ENCODE measurements at regions not wholly inside any gene's neighbourhood (a gene's known extent, or its start where the extent isn't known, plus 50 kb on each side); places are given as distances from the start of the nearest gene placed in this dataset.

- Histone ChIP-seq H3K36me3 (ENCODE audit: control insufficient read depth in 2 of 2, extremely low read depth in 1 of 2, insufficient read depth in 1 of 2, low read length in 1 of 2) (no peaks in the 10 kb centered on the region), H3K4me1 (ENCODE audit: control insufficient read depth in 1 of 2, extremely low read depth in 1 of 2, insufficient read depth in 2 of 2, low read length in 2 of 2) (no peaks in the 10 kb centered on the region), H3K9me3 (no peaks in the 10 kb centered on the region), H3K4me3 (ENCODE audit: control insufficient read depth in 1 of 2, extremely low read depth in 1 of 2, low read length in 1 of 2) (no peak overlapping the region), H3K27me3 (replicated peaks in 1 of 2; ENCODE audit: control insufficient read depth in 2 of 2, extremely low read depth in 1 of 2, insufficient read depth in 2 of 2, low read length in 1 of 2) (no peaks in the 10 kb centered on the region), H3K27ac (ENCODE audit: low read length) (no peak overlapping the region)
- CTCF ChIA-PET, result no interaction called here
- no peaks in the 10 kb centered on the region for H3K4me1 Mint-ChIP-seq
- no peak overlapping the region for H3K4me3 Mint-ChIP-seq
- 83% methylated on average over 1 of the region's 3 CpGs for WGBS (ENCODE audit: insufficient coverage)
- POLR2A ChIA-PET, result no interaction called here
- no peaks in the 10 kb centered on the region for H3K36me3 Mint-ChIP-seq
- H3K27ac Mint-ChIP-seq, result no peak overlapping the region
- H3K9me3 Mint-ChIP-seq, result peaks cover under 1 to 19% (median 3%) of the 10 kb centered on the region in 3 donors
- DNase-seq (no peak), ATAC-seq (replicated peaks in 1 of 4) (no peak)
- H3K27me3 Mint-ChIP-seq, result no peaks in the 10 kb centered on the region
These were observed 1239.0 kb downstream of the SLC16A7 start for GRCh38 chr12:60834806-60835205.

GRCh38 chr12:60836651-60837050 lies 1240.8 kb downstream of the SLC16A7 start:
- Histone ChIP-seq H3K9me3 (no peaks in the 10 kb centered on the region), H3K36me3 (ENCODE audit: control insufficient read depth in 2 of 2, extremely low read depth in 1 of 2, insufficient read depth in 1 of 2, low read length in 1 of 2) (no peaks in the 10 kb centered on the region), H3K27me3 (replicated peaks in 1 of 2; ENCODE audit: control insufficient read depth in 2 of 2, extremely low read depth in 1 of 2, insufficient read depth in 2 of 2, low read length in 1 of 2) (no peaks in the 10 kb centered on the region), H3K4me3 (ENCODE audit: control insufficient read depth in 1 of 2, extremely low read depth in 1 of 2, low read length in 1 of 2) (no peak overlapping the region), H3K27ac (ENCODE audit: low read length) (no peak overlapping the region), H3K4me1 (ENCODE audit: control insufficient read depth in 1 of 2, extremely low read depth in 1 of 2, insufficient read depth in 2 of 2, low read length in 2 of 2) (no peaks in the 10 kb centered on the region)
- Mint-ChIP-seq H3K36me3 (no peaks in the 10 kb centered on the region), H3K9me3 (peaks cover 3 to 19% (median 4%) of the 10 kb centered on the region in 3 donors), H3K4me1 (no peaks in the 10 kb centered on the region), H3K27me3 (no peaks in the 10 kb centered on the region), H3K4me3 (no peak overlapping the region), H3K27ac (no peak overlapping the region)
- WGBS (ENCODE audit: insufficient coverage), result no CpG with 5 or more reads among the region's 1 CpG
- DNase-seq (no peak), ATAC-seq (replicated peaks in 1 of 4) (no peak)
- CTCF ChIA-PET, result interaction anchor here in 1 of 2 donors (0.6 kb wide), 1 partner anchor 222 kb away, joined by 4 read pairs; no protein-coding TSS in a partner anchor
- POLR2A ChIA-PET, result no interaction called here

- no peaks in the 10 kb centered on the region for H3K27me3 ChIP-seq (replicated peaks in 1 of 2; ENCODE audit: control insufficient read depth in 2 of 2, extremely low read depth in 1 of 2, insufficient read depth in 2 of 2, low read length in 1 of 2)
- no peak overlapping the region for H3K4me3 Mint-ChIP-seq
- H3K36me3 Mint-ChIP-seq, result no peaks in the 10 kb centered on the region
- no peaks in the 10 kb centered on the region for H3K27me3 Mint-ChIP-seq
- DNase-seq (no peak), ATAC-seq (replicated peaks in 1 of 4) (no peak)
- no peak overlapping the region for H3K4me3 ChIP-seq (ENCODE audit: control insufficient read depth in 1 of 2, extremely low read depth in 1 of 2, low read length in 1 of 2)
- no peaks in the 10 kb centered on the region for H3K9me3 ChIP-seq
- CTCF ChIA-PET, result no interaction called here
- POLR2A ChIA-PET, result no interaction called here
- no peaks in the 10 kb centered on the region for H3K4me1 ChIP-seq (ENCODE audit: control insufficient read depth in 1 of 2, extremely low read depth in 1 of 2, insufficient read depth in 2 of 2, low read length in 2 of 2)
- peaks cover under 1 to 4% (median under 1%) of the 10 kb centered on the region in 3 donors for H3K9me3 Mint-ChIP-seq
- H3K27ac ChIP-seq (ENCODE audit: low read length), result no peak overlapping the region
- H3K27ac Mint-ChIP-seq, result no peak overlapping the region
- H3K4me1 Mint-ChIP-seq, result no peaks in the 10 kb centered on the region
- H3K36me3 ChIP-seq (ENCODE audit: control insufficient read depth in 2 of 2, extremely low read depth in 1 of 2, insufficient read depth in 1 of 2, low read length in 1 of 2), result no peaks in the 10 kb centered on the region
- WGBS (ENCODE audit: insufficient coverage), result no CpG with 5 or more reads among the region's 2 CpGs
These were observed 1246.4 kb downstream of the SLC16A7 start for GRCh38 chr12:60842181-60842580.

DNA sequence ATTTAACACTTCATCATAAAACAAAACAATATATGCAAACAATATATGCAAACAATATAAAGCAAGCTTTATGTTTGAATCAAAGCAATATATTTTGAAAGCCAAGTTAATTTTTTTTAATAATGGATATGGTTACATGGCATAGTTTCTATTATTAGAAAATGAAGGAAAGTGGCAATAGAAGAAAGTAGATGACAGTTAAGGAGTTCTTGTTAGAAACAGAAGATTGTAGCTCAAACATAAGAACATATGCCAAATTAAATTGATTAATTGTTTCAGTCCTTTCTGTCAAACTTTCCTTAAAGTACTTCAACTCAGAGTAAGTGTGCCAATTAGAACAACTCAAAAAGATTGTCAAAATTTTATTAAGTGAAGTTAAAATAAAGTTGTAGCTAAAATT lies 1248.3 kb downstream of the SLC16A7 start:
- Mint-ChIP-seq H3K4me1 (no peaks in the 10 kb centered on the region), H3K27ac (no peak overlapping the region), H3K36me3 (no peaks in the 10 kb centered on the region), H3K4me3 (no peak overlapping the region), H3K9me3 (peaks cover 0 to 7% (median 4%) of the 10 kb centered on the region in 3 donors), H3K27me3 (no peaks in the 10 kb centered on the region)
- Histone ChIP-seq H3K36me3 (ENCODE audit: control insufficient read depth in 2 of 2, extremely low read depth in 1 of 2, insufficient read depth in 1 of 2, low read length in 1 of 2) (no peaks in the 10 kb centered on the region), H3K9me3 (no peaks in the 10 kb centered on the region), H3K4me3 (ENCODE audit: control insufficient read depth in 1 of 2, extremely low read depth in 1 of 2, low read length in 1 of 2) (no peak overlapping the region), H3K4me1 (ENCODE audit: control insufficient read depth in 1 of 2, extremely low read depth in 1 of 2, insufficient read depth in 2 of 2, low read length in 2 of 2) (no peaks in the 10 kb centered on the region), H3K27me3 (replicated peaks in 1 of 2; ENCODE audit: control insufficient read depth in 2 of 2, extremely low read depth in 1 of 2, insufficient read depth in 2 of 2, low read length in 1 of 2) (no peaks in the 10 kb centered on the region), H3K27ac (ENCODE audit: low read length) (no peak overlapping the region)
- ChIA-PET POLR2A (no interaction called here), CTCF (no interaction called here)
- no peak for ATAC-seq (replicated peaks in 1 of 4)
- no peak for DNase-seq

DNA sequence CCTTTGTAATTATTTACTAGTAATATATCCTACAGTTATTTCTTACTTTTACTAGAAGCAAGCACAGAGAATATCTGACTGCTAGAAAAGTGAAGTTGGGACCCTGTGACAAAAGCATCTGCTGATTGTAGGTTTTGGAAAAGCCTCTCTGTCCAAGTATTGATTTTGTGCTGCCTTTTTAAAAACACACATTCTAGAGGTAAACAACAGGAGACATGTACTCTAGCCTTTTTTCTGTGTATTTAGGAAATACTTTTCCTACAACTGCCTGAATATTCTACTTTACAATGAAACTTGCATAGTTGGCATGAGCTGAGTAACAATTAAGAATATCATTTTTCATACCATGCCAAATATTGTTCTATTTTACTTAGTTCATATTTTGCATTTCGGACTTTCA lies 1249.0 kb downstream of the SLC16A7 start:
- Histone ChIP-seq H3K4me3 (ENCODE audit: control insufficient read depth in 1 of 2, extremely low read depth in 1 of 2, low read length in 1 of 2) (no peak overlapping the region), H3K27me3 (replicated peaks in 1 of 2; ENCODE audit: control insufficient read depth in 2 of 2, extremely low read depth in 1 of 2, insufficient read depth in 2 of 2, low read length in 1 of 2) (no peaks in the 10 kb centered on the region), H3K4me1 (ENCODE audit: control insufficient read depth in 1 of 2, extremely low read depth in 1 of 2, insufficient read depth in 2 of 2, low read length in 2 of 2) (no peaks in the 10 kb centered on the region), H3K36me3 (ENCODE audit: control insufficient read depth in 2 of 2, extremely low read depth in 1 of 2, insufficient read depth in 1 of 2, low read length in 1 of 2) (no peaks in the 10 kb centered on the region), H3K9me3 (no peaks in the 10 kb centered on the region), H3K27ac (ENCODE audit: low read length) (no peak overlapping the region)
- Mint-ChIP-seq H3K27me3 (no peaks in the 10 kb centered on the region), H3K9me3 (peaks cover 1 to 8% (median 5%) of the 10 kb centered on the region in 3 donors), H3K4me3 (no peak overlapping the region), H3K36me3 (no peaks in the 10 kb centered on the region), H3K4me1 (no peaks in the 10 kb centered on the region), H3K27ac (no peak overlapping the region)
- CTCF ChIA-PET, result no interaction called here
- DNase-seq, result no peak
- WGBS (ENCODE audit: insufficient coverage), result no CpG with 5 or more reads among the region's 1 CpG
- POLR2A ChIA-PET, result no interaction called here
- ATAC-seq (replicated peaks in 1 of 4), result no peak

DNA sequence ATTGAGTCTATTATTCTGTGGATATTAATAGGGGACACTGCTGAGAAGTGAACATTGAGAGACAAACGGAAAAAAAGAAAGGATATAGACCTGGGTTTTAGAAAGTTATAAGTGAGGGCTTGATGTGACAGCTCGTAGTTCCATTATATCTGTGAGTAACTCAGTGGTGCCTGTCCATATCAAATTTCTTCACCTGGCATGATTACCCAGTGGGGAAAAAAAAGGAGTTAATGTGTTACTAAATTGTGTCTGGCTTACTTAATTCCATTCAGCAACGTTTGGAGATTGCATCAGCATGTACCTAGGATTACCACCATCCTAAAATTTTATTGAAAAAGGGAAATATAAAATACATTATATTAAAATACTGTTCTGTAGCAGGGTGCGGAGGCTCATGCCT lies 1249.9 kb downstream of the SLC16A7 start:
- Mint-ChIP-seq H3K27ac (no peak overlapping the region), H3K27me3 (no peaks in the 10 kb centered on the region), H3K9me3 (peaks cover 4 to 7% (median 5%) of the 10 kb centered on the region in 3 donors), H3K4me3 (no peak overlapping the region), H3K4me1 (no peaks in the 10 kb centered on the region), H3K36me3 (no peaks in the 10 kb centered on the region)
- CTCF ChIA-PET, result no interaction called here
- H3K27ac ChIP-seq (ENCODE audit: low read length), result no peak overlapping the region
- POLR2A ChIA-PET, result no interaction called here
- DNase-seq (no peak), ATAC-seq (replicated peaks in 1 of 4) (no peak)
- H3K27me3 ChIP-seq (replicated peaks in 1 of 2; ENCODE audit: control insufficient read depth in 2 of 2, extremely low read depth in 1 of 2, insufficient read depth in 2 of 2, low read length in 1 of 2), result no peaks in the 10 kb centered on the region
- no peak overlapping the region for H3K4me3 ChIP-seq (ENCODE audit: control insufficient read depth in 1 of 2, extremely low read depth in 1 of 2, low read length in 1 of 2)
- H3K4me1 ChIP-seq (ENCODE audit: control insufficient read depth in 1 of 2, extremely low read depth in 1 of 2, insufficient read depth in 2 of 2, low read length in 2 of 2), result no peaks in the 10 kb centered on the region
- WGBS (ENCODE audit: insufficient coverage), result 77% methylated on average over 1 of the region's 4 CpGs
- no peaks in the 10 kb centered on the region for H3K9me3 ChIP-seq
- H3K36me3 ChIP-seq (ENCODE audit: control insufficient read depth in 2 of 2, extremely low read depth in 1 of 2, insufficient read depth in 1 of 2, low read length in 1 of 2), result no peaks in the 10 kb centered on the region

DNA sequence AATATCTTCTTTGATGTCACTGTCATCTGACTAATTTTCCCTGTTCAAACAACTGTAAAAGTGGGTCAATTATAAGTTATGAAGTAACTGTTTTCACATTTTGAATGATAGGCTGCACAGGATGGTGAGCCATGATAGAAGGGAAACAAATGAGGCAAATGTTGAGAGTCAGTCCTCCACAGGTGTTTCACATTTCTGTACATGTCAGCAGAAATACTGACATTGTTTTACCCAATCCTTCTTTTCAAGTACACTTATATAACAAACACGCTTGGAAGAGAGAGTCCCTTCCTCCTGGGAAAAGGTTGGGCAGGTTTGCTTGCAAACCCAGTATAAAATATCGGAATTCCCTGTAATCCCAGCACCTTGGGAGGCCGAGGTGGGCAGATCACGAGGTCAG lies 1251.5 kb downstream of the SLC16A7 start:
- Histone ChIP-seq H3K9me3 (no peaks in the 10 kb centered on the region), H3K36me3 (ENCODE audit: control insufficient read depth in 2 of 2, extremely low read depth in 1 of 2, insufficient read depth in 1 of 2, low read length in 1 of 2) (no peaks in the 10 kb centered on the region), H3K27me3 (replicated peaks in 1 of 2; ENCODE audit: control insufficient read depth in 2 of 2, extremely low read depth in 1 of 2, insufficient read depth in 2 of 2, low read length in 1 of 2) (no peaks in the 10 kb centered on the region), H3K4me1 (ENCODE audit: control insufficient read depth in 1 of 2, extremely low read depth in 1 of 2, insufficient read depth in 2 of 2, low read length in 2 of 2) (no peaks in the 10 kb centered on the region), H3K27ac (ENCODE audit: low read length) (no peak overlapping the region), H3K4me3 (ENCODE audit: control insufficient read depth in 1 of 2, extremely low read depth in 1 of 2, low read length in 1 of 2) (no peak overlapping the region)
- Mint-ChIP-seq H3K27me3 (no peaks in the 10 kb centered on the region), H3K4me3 (no peak overlapping the region), H3K9me3 (peaks cover 4 to 8% (median 5%) of the 10 kb centered on the region in 3 donors), H3K36me3 (no peaks in the 10 kb centered on the region), H3K4me1 (no peaks in the 10 kb centered on the region), H3K27ac (no peak overlapping the region)
- DNase-seq (no peak), ATAC-seq (replicated peaks in 1 of 4) (no peak)
- POLR2A ChIA-PET, result interaction anchor here in 1 of 2 donors (0.6 kb wide), 1 partner anchor 14 kb away, joined by 3 read pairs; no protein-coding TSS in a partner anchor
- 61% methylated on average over 4 of the region's 4 CpGs for WGBS (ENCODE audit: insufficient coverage)
- CTCF ChIA-PET, result no interaction called here

Measured in T-cell (primary cell).